H1 (cell line): ENCODE measurements at regions not wholly inside any gene's neighbourhood (a gene's known extent, or its start where the extent isn't known, plus 50 kb on each side); places are given as distances from the start of the nearest gene placed in this dataset.

ENCODE experiments used
- CTCF ChIA-PET: fragments of 300-600 bp; sonication (Branson Sonifier 250); formaldehyde crosslinking; loops from one replicate; lab custom pipeline; 2021; ENCODE audit not compliant: partially characterized antibody; lab: Charles Lee
- POLR2A ChIA-PET: fragments of 300-600 bp; sonication (Branson Sonifier 250); formaldehyde crosslinking; loops from one replicate; lab custom pipeline; 2021; ENCODE audit warnings: inconsistent platforms; ENCODE audit not compliant: partially characterized antibody; lab: Charles Lee
- DNase-seq, 2 experiments: peaks; one replicate each; pipeline versions ENCODE4 v3.0.0 to v3.0.0-alpha.2; 2010 to 2022; ENCODE audit warnings: low spot score in 2 of 2, low read depth in 1 of 2, mixed read lengths in 1 of 2
- FAIRE-seq: peaks from 2 replicates; lab custom pipeline; 2011; peaks lifted over from hg19 to GRCh38; lab: Jason Lieb, UNC
- H2AFZ ChIP-seq: 2 replicates; pipeline ENCODE4 v1.8.1; 2012; ENCODE audit warnings: low read length, inconsistent platforms
- H2AK5ac ChIP-seq: 2 replicates; pipeline ENCODE4 v1.6.1; 2013; ENCODE audit warnings: low read depth, low read length
- H2BK120ac ChIP-seq: replicated peaks from 2 replicates; pipeline ENCODE3; 2013; ENCODE audit warnings: low read depth, low read length, inconsistent platforms
- H2BK12ac ChIP-seq: 2 replicates; pipeline ENCODE4 v1.6.1; 2013; ENCODE audit warnings: low read depth, low read length
- H2BK15ac ChIP-seq: 2 replicates; pipeline ENCODE4 v1.6.1; 2013; ENCODE audit warnings: low read length
- H2BK20ac ChIP-seq: 2 replicates; pipeline ENCODE4 v1.6.1; 2013; ENCODE audit warnings: low read length
- H2BK5ac ChIP-seq: 2 replicates; pipeline ENCODE4 v1.6.1; 2013; ENCODE audit warnings: low read depth, low read length
- H3K14ac ChIP-seq: 2 replicates; pipeline ENCODE4 v1.6.1; 2013; ENCODE audit warnings: inconsistent platforms; ENCODE audit not compliant: insufficient read length
- H3K18ac ChIP-seq: 2 replicates; pipeline ENCODE4 v1.6.1; 2013; ENCODE audit warnings: low read length; ENCODE audit errors: extremely low read depth
- H3K23ac ChIP-seq: 2 replicates; pipeline ENCODE4 v1.6.1; 2013; ENCODE audit warnings: inconsistent platforms; ENCODE audit not compliant: insufficient read length
- H3K23me2 ChIP-seq: 2 replicates; pipeline ENCODE4 v1.6.1; 2013; ENCODE audit warnings: low read depth, low read length
- H3K27ac ChIP-seq: 2 replicates; pipeline ENCODE4 v1.6.1; 2011; ENCODE audit warnings: low read depth, low read length, inconsistent platforms
- H3K27me3 ChIP-seq, 4 experiments: replicated peaks in 1 of 4; 1 replicate in 1 of 4; 2 replicates in 3 of 4; pipeline versions ENCODE4 v1.6.1 to v1.8.1; 2011 to 2013; ENCODE audit warnings: low read length in 3 of 4, mild to moderate bottlenecking in 3 of 4, inconsistent platforms in 2 of 4, mixed read lengths in 2 of 4, moderate library complexity in 1 of 4; ENCODE audit not compliant: control insufficient read depth in 3 of 4, insufficient read depth in 3 of 4; ENCODE audit errors: extremely low read depth in 1 of 4
- H3K36me3 ChIP-seq, 4 experiments: 2 replicates each; pipeline versions ENCODE4 v1.6.1 to v1.8.1; 2011 to 2013; ENCODE audit warnings: mild to moderate bottlenecking in 4 of 4, low read length in 3 of 4, moderate library complexity in 2 of 4, control low read depth in 1 of 4, inconsistent platforms in 1 of 4; ENCODE audit not compliant: insufficient read depth in 4 of 4, control insufficient read depth in 2 of 4
- H3K4ac ChIP-seq: replicated peaks from 2 replicates; pipeline ENCODE3; 2013; ENCODE audit warnings: low read length, low read depth, mixed read lengths, inconsistent platforms; ENCODE audit not compliant: insufficient read length
- H3K4me1 ChIP-seq, 4 experiments: replicated peaks in 1 of 4; 1 replicate in 1 of 4; 2 replicates in 3 of 4; pipeline versions ENCODE4 v1.6.1 to v1.8.1; 2011 to 2013; ENCODE audit warnings: low read length in 3 of 4, inconsistent platforms in 2 of 4, mixed read lengths in 1 of 4; ENCODE audit not compliant: insufficient read depth in 4 of 4, control insufficient read depth in 3 of 4
- H3K4me2 ChIP-seq, 2 experiments: 2 replicates each; pipeline versions ENCODE4 v1.6.1 to v1.8.1; 2011 to 2013; ENCODE audit warnings: low read depth in 2 of 2, low read length in 2 of 2, control low read depth in 1 of 2, inconsistent platforms in 1 of 2, mild to moderate bottlenecking in 1 of 2; ENCODE audit not compliant: insufficient read depth in 1 of 2
- H3K4me3 ChIP-seq, 4 experiments: fragments of 200-600, 300-600 bp in 1 of 4; sonication (generic), shearing (Covaris generic), sonication (Bioruptor Twin) in 1 of 4; 2 replicates each; pipeline versions ENCODE4 v1.5.1 to v1.8.1; 2011 to 2016; ENCODE audit warnings: low read length in 4 of 4, low read depth in 3 of 4, control low read depth in 2 of 4, inconsistent platforms in 2 of 4, mild to moderate bottlenecking in 2 of 4, mixed read lengths in 1 of 4, moderate library complexity in 1 of 4; ENCODE audit not compliant: insufficient read depth in 2 of 4; ENCODE audit errors: extremely low read depth in 1 of 4
- H3K56ac ChIP-seq: replicated peaks from 2 replicates; pipeline ENCODE3; 2013; ENCODE audit warnings: low read depth, mild to moderate bottlenecking, mixed read lengths, low read length, inconsistent platforms; ENCODE audit not compliant: insufficient read length
- H3K79me1 ChIP-seq: 2 replicates; pipeline ENCODE4 v1.6.1; 2013; ENCODE audit warnings: low read depth, low read length, control low read depth
- H3K79me2 ChIP-seq, 2 experiments: 2 replicates each; pipeline versions ENCODE4 v1.6.1 to v1.8.1; 2012 to 2013; ENCODE audit warnings: low read length in 2 of 2, mild to moderate bottlenecking in 2 of 2, inconsistent platforms in 1 of 2; ENCODE audit not compliant: insufficient read depth in 2 of 2, control insufficient read depth in 1 of 2
- H3K9ac ChIP-seq, 4 experiments: replicated peaks in 1 of 4; 1 replicate in 1 of 4; 2 replicates in 3 of 4; pipeline versions ENCODE4 v1.6.1 to v1.8.1; 2011 to 2013; ENCODE audit warnings: low read depth in 3 of 4, low read length in 3 of 4, control low read depth in 2 of 4, mild to moderate bottlenecking in 2 of 4, moderate library complexity in 2 of 4, inconsistent platforms in 1 of 4; ENCODE audit errors: extremely low read depth in 1 of 4
- H3K9me3 ChIP-seq, 2 experiments: 2 replicates each; pipeline versions ENCODE4 v1.6.1 to v1.8.1; 2012 to 2013; ENCODE audit warnings: mild to moderate bottlenecking in 2 of 2, moderate library complexity in 2 of 2, control low read depth in 1 of 2, inconsistent platforms in 1 of 2, low read depth in 1 of 2, low read length in 1 of 2, mixed read lengths in 1 of 2; ENCODE audit not compliant: insufficient read depth in 2 of 2
- H4K20me1 ChIP-seq, 2 experiments: replicated peaks in 1 of 2; 2 replicates each; pipeline versions ENCODE3 to v1.8.1; 2011 to 2013; ENCODE audit warnings: inconsistent platforms in 2 of 2, low read length in 2 of 2, mild to moderate bottlenecking in 1 of 2; ENCODE audit not compliant: insufficient read depth in 2 of 2, control insufficient read depth in 1 of 2
- H4K5ac ChIP-seq: 2 replicates; pipeline ENCODE4 v1.6.1; 2013; ENCODE audit warnings: low read length, low read depth, mixed read lengths, inconsistent platforms; ENCODE audit not compliant: insufficient read length
- H4K8ac ChIP-seq: 2 replicates; pipeline ENCODE4 v1.8.0; 2013; ENCODE audit warnings: mild to moderate bottlenecking, moderate library complexity, low read length, inconsistent platforms; ENCODE audit not compliant: insufficient read depth; ENCODE audit errors: extremely low read depth
- H4K91ac ChIP-seq: replicated peaks from 2 replicates; pipeline ENCODE3; 2013; ENCODE audit warnings: low read length, mixed read lengths, inconsistent platforms; ENCODE audit not compliant: insufficient read length
- ASH2L ChIP-seq: fragments of 200-600, 300-600 bp; sonication (generic); IDR thresholded peaks from one replicate; pipeline ENCODE4 v1.7.1; 2017; ENCODE audit warnings: low read length
- ATF2 ChIP-seq: IDR thresholded peaks from 2 replicates; pipeline ENCODE4 v1.6.1; 2012; ENCODE audit warnings: low read length, inconsistent platforms
- BRCA1 ChIP-seq: IDR thresholded peaks from 2 replicates; pipeline ENCODE4 v1.6.1; 2012; ENCODE audit warnings: low read depth, low read length, improper control_type of control experiment
- CBX8 ChIP-seq: fragments of 300-800, 300-1000 bp; sonication (generic); IDR thresholded peaks from 2 replicates; pipeline ENCODE4 v1.7.1; 2016; ENCODE audit warnings: low read depth, low read length, borderline replicate concordance
- CHD2 ChIP-seq: IDR thresholded peaks from 2 replicates; pipeline ENCODE4 v1.6.1; 2012; ENCODE audit warnings: low read length, improper control_type of control experiment
- E2F6 ChIP-seq: IDR thresholded peaks from 2 replicates; pipeline ENCODE4 v1.6.1; 2012; ENCODE audit warnings: inconsistent platforms
- EP300 ChIP-seq, 2 experiments: IDR thresholded peaks; 1 replicate in 1 of 2; 2 replicates in 1 of 2; pipeline ENCODE4 v1.6.1; 2011 to 2012; ENCODE audit warnings: low read depth in 2 of 2, low read length in 2 of 2, mild to moderate bottlenecking in 2 of 2, borderline replicate concordance in 1 of 2, inconsistent platforms in 1 of 2, moderate library complexity in 1 of 2
- HDAC6 ChIP-seq: IDR thresholded peaks from one replicate; pipeline ENCODE4 v1.7.1; 2012; ENCODE audit warnings: low read depth, mild to moderate bottlenecking, inconsistent platforms, low read length, moderate library complexity
- NRF1 ChIP-seq: IDR thresholded peaks from 2 replicates; pipeline ENCODE4 v1.6.1; 2011; ENCODE audit warnings: mild to moderate bottlenecking, low read depth, low read length, improper control_type of control experiment
- PHF8 ChIP-seq: fragments of 200-600 bp; sonication (generic); conservative IDR thresholded peaks from 2 replicates; pipeline ENCODE4 v1.7.1; 2012; ENCODE audit warnings: low read depth, mild to moderate bottlenecking, inconsistent platforms, low read length, moderate library complexity
- RAD21 ChIP-seq, 2 experiments: IDR thresholded peaks in 1 of 2; conservative IDR thresholded peaks in 1 of 2; 2 replicates each; pipeline ENCODE4 v1.6.1; 2011; ENCODE audit warnings: low read depth in 2 of 2, low read length in 2 of 2, improper control_type of control experiment in 1 of 2, inconsistent platforms in 1 of 2, mild to moderate bottlenecking in 1 of 2, moderate library complexity in 1 of 2
- SIRT6 ChIP-seq: IDR thresholded peaks from one replicate; pipeline ENCODE4 v1.7.1; 2012; ENCODE audit warnings: low read length, inconsistent platforms
- SUZ12 ChIP-seq: fragments of 200-600 bp; sonication (generic); IDR thresholded peaks from 2 replicates; pipeline ENCODE4 v1.6.1; 2012; ENCODE audit warnings: mild to moderate bottlenecking, inconsistent platforms, low read length, moderate library complexity, mixed read lengths
- WGBS, 2 experiments: shearing (Covaris generic) in 1 of 2; methylation state at CpG; one replicate each; pipeline versions ENCODE4 v1.1.6 to v1.1.7; 2013 to 2015; ENCODE audit warnings: low lambda C conversion rate in 2 of 2, mixed read lengths in 2 of 2, inconsistent platforms in 1 of 2, low coverage in 1 of 2, missing lambda C conversion rate in 1 of 2; ENCODE audit not compliant: insufficient replicate concordance in 2 of 2, insufficient coverage in 1 of 2, insufficient read length in 1 of 2; ENCODE audit errors: extremely low coverage in 1 of 2, missing lambda C conversion rate in 1 of 2; 5-methylcytosine and 5-hydroxymethylcytosine counted together

GRCh38 chr3:164879201-164879600, 199.1 kb downstream of the SI start:
- 81% methylated on average over 4 of the region's 4 CpGs; no CpG with 5 or more reads in 1 of the 2 experiments for WGBS, 2 experiments
- no peak overlapping the region for H3K4me3 ChIP-seq
- POLR2A ChIA-PET, result no interaction called here
- TF ChIP-seq SIRT6 (no peak), NRF1 (no peak), CBX8 (no peak), BRCA1 (no peak), PHF8 (no peak), ASH2L (no peak), EP300 (IDR thresholded peaks at IDR 0.05; ENCODE audit: borderline replicate concordance in 1 of 2, low read depth in 2 of 2, low read length in 2 of 2) (no peak), HDAC6 (no peak), CHD2 (no peak), SUZ12 (no peak), RAD21 (IDR thresholded peaks at IDR 0.05 in 1 of 2, conservative IDR thresholded peaks at IDR 0.05 in 1 of 2; ENCODE audit: low read depth in 2 of 2, low read length in 2 of 2) (no peak), E2F6 (no peak), ATF2 (no peak)

More at GRCh38 chr3:164879201-164879600, 199.1 kb downstream of the SI start:
- no peaks in the 10 kb centered on the region for H3K79me2 ChIP-seq
- H3K4me2 ChIP-seq, result no peak overlapping the region
- no peak overlapping the region for H2BK12ac ChIP-seq
- H3K4me1 ChIP-seq, result no peaks in the 10 kb centered on the region
- no peaks in the 10 kb centered on the region for H3K27me3 ChIP-seq
- H4K5ac ChIP-seq, result no peak overlapping the region
- no peak overlapping the region for H3K9ac ChIP-seq
- H2BK20ac ChIP-seq, result no peak overlapping the region
- H3K36me3 ChIP-seq, result no peaks in the 10 kb centered on the region
- H2BK5ac ChIP-seq, result no peak overlapping the region
- DNase-seq (no peak), FAIRE-seq (no peak)
- H3K18ac ChIP-seq, result no peak overlapping the region
- H3K23ac ChIP-seq, result no peak overlapping the region
- H3K27ac ChIP-seq, result 0 out of 2 replicates have a peak overlapping the region, but pooled peaks have one; percentile 33
- H2BK120ac ChIP-seq, result no peak overlapping the region
- no peak overlapping the region for H4K8ac ChIP-seq
- H3K4ac ChIP-seq, result no peak overlapping the region
- no peaks in the 10 kb centered on the region for H4K20me1 ChIP-seq
- H2AFZ ChIP-seq, result peak overlapping the region; percentile 99
- no peak overlapping the region for H2BK15ac ChIP-seq
- no peak overlapping the region for H2AK5ac ChIP-seq
- CTCF ChIA-PET, result no interaction called here
- no peak overlapping the region for H4K91ac ChIP-seq
- H3K23me2 ChIP-seq, result no peaks in the 10 kb centered on the region
- no peak overlapping the region for H3K14ac ChIP-seq
- no peaks in the 10 kb centered on the region for H3K9me3 ChIP-seq
- H3K79me1 ChIP-seq, result no peaks in the 10 kb centered on the region
- no peak overlapping the region for H3K56ac ChIP-seq
